H1 (cell line): ENCODE measurements at regions not wholly inside any gene's neighbourhood (a gene's known extent, or its start where the extent isn't known, plus 50 kb on each side); places are given as distances from the start of the nearest gene placed in this dataset.

Source experiments
- CTCF ChIA-PET: fragments of 300-600 bp; sonication (Branson Sonifier 250); formaldehyde crosslinking; loops from one replicate; lab custom pipeline; 2021; ENCODE audit not compliant: partially characterized antibody; lab: Charles Lee
- POLR2A ChIA-PET: fragments of 300-600 bp; sonication (Branson Sonifier 250); formaldehyde crosslinking; loops from one replicate; lab custom pipeline; 2021; ENCODE audit warnings: inconsistent platforms; ENCODE audit not compliant: partially characterized antibody; lab: Charles Lee
- DNase-seq, 2 experiments: peaks; one replicate each; pipeline versions ENCODE4 v3.0.0 to v3.0.0-alpha.2; 2010 to 2022; ENCODE audit warnings: low spot score in 2 of 2, low read depth in 1 of 2, mixed read lengths in 1 of 2
- FAIRE-seq: peaks from 2 replicates; lab custom pipeline; 2011; peaks lifted over from hg19 to GRCh38; lab: Jason Lieb, UNC
- H2AFZ ChIP-seq: 2 replicates; pipeline ENCODE4 v1.8.1; 2012; ENCODE audit warnings: low read length, inconsistent platforms
- H2AK5ac ChIP-seq: 2 replicates; pipeline ENCODE4 v1.6.1; 2013; ENCODE audit warnings: low read depth, low read length
- H2BK120ac ChIP-seq: replicated peaks from 2 replicates; pipeline ENCODE3; 2013; ENCODE audit warnings: low read depth, low read length, inconsistent platforms
- H2BK12ac ChIP-seq: 2 replicates; pipeline ENCODE4 v1.6.1; 2013; ENCODE audit warnings: low read depth, low read length
- H2BK15ac ChIP-seq: 2 replicates; pipeline ENCODE4 v1.6.1; 2013; ENCODE audit warnings: low read length
- H2BK20ac ChIP-seq: 2 replicates; pipeline ENCODE4 v1.6.1; 2013; ENCODE audit warnings: low read length
- H2BK5ac ChIP-seq: 2 replicates; pipeline ENCODE4 v1.6.1; 2013; ENCODE audit warnings: low read depth, low read length
- H3K14ac ChIP-seq: 2 replicates; pipeline ENCODE4 v1.6.1; 2013; ENCODE audit warnings: inconsistent platforms; ENCODE audit not compliant: insufficient read length
- H3K18ac ChIP-seq: 2 replicates; pipeline ENCODE4 v1.6.1; 2013; ENCODE audit warnings: low read length; ENCODE audit errors: extremely low read depth
- H3K23ac ChIP-seq: 2 replicates; pipeline ENCODE4 v1.6.1; 2013; ENCODE audit warnings: inconsistent platforms; ENCODE audit not compliant: insufficient read length
- H3K23me2 ChIP-seq: 2 replicates; pipeline ENCODE4 v1.6.1; 2013; ENCODE audit warnings: low read depth, low read length
- H3K27ac ChIP-seq: 2 replicates; pipeline ENCODE4 v1.6.1; 2011; ENCODE audit warnings: low read depth, low read length, inconsistent platforms
- H3K27me3 ChIP-seq, 4 experiments: replicated peaks in 1 of 4; 1 replicate in 1 of 4; 2 replicates in 3 of 4; pipeline versions ENCODE4 v1.6.1 to v1.8.1; 2011 to 2013; ENCODE audit warnings: low read length in 3 of 4, mild to moderate bottlenecking in 3 of 4, inconsistent platforms in 2 of 4, mixed read lengths in 2 of 4, moderate library complexity in 1 of 4; ENCODE audit not compliant: control insufficient read depth in 3 of 4, insufficient read depth in 3 of 4; ENCODE audit errors: extremely low read depth in 1 of 4
- H3K36me3 ChIP-seq, 4 experiments: 2 replicates each; pipeline versions ENCODE4 v1.6.1 to v1.8.1; 2011 to 2013; ENCODE audit warnings: mild to moderate bottlenecking in 4 of 4, low read length in 3 of 4, moderate library complexity in 2 of 4, control low read depth in 1 of 4, inconsistent platforms in 1 of 4; ENCODE audit not compliant: insufficient read depth in 4 of 4, control insufficient read depth in 2 of 4
- H3K4ac ChIP-seq: replicated peaks from 2 replicates; pipeline ENCODE3; 2013; ENCODE audit warnings: low read length, low read depth, mixed read lengths, inconsistent platforms; ENCODE audit not compliant: insufficient read length
- H3K4me1 ChIP-seq, 4 experiments: replicated peaks in 1 of 4; 1 replicate in 1 of 4; 2 replicates in 3 of 4; pipeline versions ENCODE4 v1.6.1 to v1.8.1; 2011 to 2013; ENCODE audit warnings: low read length in 3 of 4, inconsistent platforms in 2 of 4, mixed read lengths in 1 of 4; ENCODE audit not compliant: insufficient read depth in 4 of 4, control insufficient read depth in 3 of 4
- H3K4me2 ChIP-seq, 2 experiments: 2 replicates each; pipeline versions ENCODE4 v1.6.1 to v1.8.1; 2011 to 2013; ENCODE audit warnings: low read depth in 2 of 2, low read length in 2 of 2, control low read depth in 1 of 2, inconsistent platforms in 1 of 2, mild to moderate bottlenecking in 1 of 2; ENCODE audit not compliant: insufficient read depth in 1 of 2
- H3K4me3 ChIP-seq, 4 experiments: fragments of 200-600, 300-600 bp in 1 of 4; sonication (generic), shearing (Covaris generic), sonication (Bioruptor Twin) in 1 of 4; 2 replicates each; pipeline versions ENCODE4 v1.5.1 to v1.8.1; 2011 to 2016; ENCODE audit warnings: low read length in 4 of 4, low read depth in 3 of 4, control low read depth in 2 of 4, inconsistent platforms in 2 of 4, mild to moderate bottlenecking in 2 of 4, mixed read lengths in 1 of 4, moderate library complexity in 1 of 4; ENCODE audit not compliant: insufficient read depth in 2 of 4; ENCODE audit errors: extremely low read depth in 1 of 4
- H3K56ac ChIP-seq: replicated peaks from 2 replicates; pipeline ENCODE3; 2013; ENCODE audit warnings: low read depth, mild to moderate bottlenecking, mixed read lengths, low read length, inconsistent platforms; ENCODE audit not compliant: insufficient read length
- H3K79me1 ChIP-seq: 2 replicates; pipeline ENCODE4 v1.6.1; 2013; ENCODE audit warnings: low read depth, low read length, control low read depth
- H3K79me2 ChIP-seq, 2 experiments: 2 replicates each; pipeline versions ENCODE4 v1.6.1 to v1.8.1; 2012 to 2013; ENCODE audit warnings: low read length in 2 of 2, mild to moderate bottlenecking in 2 of 2, inconsistent platforms in 1 of 2; ENCODE audit not compliant: insufficient read depth in 2 of 2, control insufficient read depth in 1 of 2
- H3K9ac ChIP-seq, 4 experiments: replicated peaks in 1 of 4; 1 replicate in 1 of 4; 2 replicates in 3 of 4; pipeline versions ENCODE4 v1.6.1 to v1.8.1; 2011 to 2013; ENCODE audit warnings: low read depth in 3 of 4, low read length in 3 of 4, control low read depth in 2 of 4, mild to moderate bottlenecking in 2 of 4, moderate library complexity in 2 of 4, inconsistent platforms in 1 of 4; ENCODE audit errors: extremely low read depth in 1 of 4
- H3K9me3 ChIP-seq, 2 experiments: 2 replicates each; pipeline versions ENCODE4 v1.6.1 to v1.8.1; 2012 to 2013; ENCODE audit warnings: mild to moderate bottlenecking in 2 of 2, moderate library complexity in 2 of 2, control low read depth in 1 of 2, inconsistent platforms in 1 of 2, low read depth in 1 of 2, low read length in 1 of 2, mixed read lengths in 1 of 2; ENCODE audit not compliant: insufficient read depth in 2 of 2
- H4K20me1 ChIP-seq, 2 experiments: replicated peaks in 1 of 2; 2 replicates each; pipeline versions ENCODE3 to v1.8.1; 2011 to 2013; ENCODE audit warnings: inconsistent platforms in 2 of 2, low read length in 2 of 2, mild to moderate bottlenecking in 1 of 2; ENCODE audit not compliant: insufficient read depth in 2 of 2, control insufficient read depth in 1 of 2
- H4K5ac ChIP-seq: 2 replicates; pipeline ENCODE4 v1.6.1; 2013; ENCODE audit warnings: low read length, low read depth, mixed read lengths, inconsistent platforms; ENCODE audit not compliant: insufficient read length
- H4K8ac ChIP-seq: 2 replicates; pipeline ENCODE4 v1.8.0; 2013; ENCODE audit warnings: mild to moderate bottlenecking, moderate library complexity, low read length, inconsistent platforms; ENCODE audit not compliant: insufficient read depth; ENCODE audit errors: extremely low read depth
- H4K91ac ChIP-seq: replicated peaks from 2 replicates; pipeline ENCODE3; 2013; ENCODE audit warnings: low read length, mixed read lengths, inconsistent platforms; ENCODE audit not compliant: insufficient read length
- BCL11A ChIP-seq, 2 experiments: IDR thresholded peaks; one replicate each; pipeline ENCODE4 v1.6.1; 2011; ENCODE audit warnings: low read depth in 2 of 2, low read length in 2 of 2, mild to moderate bottlenecking in 2 of 2
- CBX8 ChIP-seq: fragments of 300-800, 300-1000 bp; sonication (generic); IDR thresholded peaks from 2 replicates; pipeline ENCODE4 v1.7.1; 2016; ENCODE audit warnings: low read depth, low read length, borderline replicate concordance
- CHD2 ChIP-seq: IDR thresholded peaks from 2 replicates; pipeline ENCODE4 v1.6.1; 2012; ENCODE audit warnings: low read length, improper control_type of control experiment
- EGR1 ChIP-seq: IDR thresholded peaks from 2 replicates; pipeline ENCODE4 v1.6.1; 2011; ENCODE audit warnings: low read depth, low read length, borderline replicate concordance
- GABPA ChIP-seq: IDR thresholded peaks from 2 replicates; pipeline ENCODE4 v1.6.1; 2011; ENCODE audit warnings: mild to moderate bottlenecking, low read length, moderate library complexity, borderline replicate concordance; ENCODE audit not compliant: insufficient read depth
- HDAC2 ChIP-seq, 2 experiments: fragments of 300-600 bp in 1 of 2; sonication (generic) in 1 of 2; IDR thresholded peaks; 2 replicates each; pipeline ENCODE4 v1.6.1; 2011 to 2012; ENCODE audit warnings: low read depth in 2 of 2, low read length in 2 of 2, mild to moderate bottlenecking in 2 of 2, moderate library complexity in 2 of 2, borderline replicate concordance in 1 of 2, inconsistent platforms in 1 of 2
- KDM1A ChIP-seq: fragments of 200-600, 300-600 bp; sonication (generic); IDR thresholded peaks from 2 replicates; pipeline ENCODE4 v1.7.1; 2016; ENCODE audit warnings: mild to moderate bottlenecking, low read length, borderline replicate concordance
- SIN3A ChIP-seq, 2 experiments: IDR thresholded peaks in 1 of 2; conservative IDR thresholded peaks in 1 of 2; 2 replicates each; pipeline ENCODE4 v1.6.1; 2011 to 2012; ENCODE audit warnings: low read length in 2 of 2, improper control_type of control experiment in 1 of 2, low read depth in 1 of 2, mild to moderate bottlenecking in 1 of 2
- TAF7 ChIP-seq: optimal IDR thresholded peaks from 2 replicates; pipeline ENCODE3; 2011; ENCODE audit warnings: low read depth, mild to moderate bottlenecking, inconsistent platforms, low read length, moderate library complexity, borderline replicate concordance
- WGBS, 2 experiments: shearing (Covaris generic) in 1 of 2; methylation state at CpG; one replicate each; pipeline versions ENCODE4 v1.1.6 to v1.1.7; 2013 to 2015; ENCODE audit warnings: low lambda C conversion rate in 2 of 2, mixed read lengths in 2 of 2, inconsistent platforms in 1 of 2, low coverage in 1 of 2, missing lambda C conversion rate in 1 of 2; ENCODE audit not compliant: insufficient replicate concordance in 2 of 2, insufficient coverage in 1 of 2, insufficient read length in 1 of 2; ENCODE audit errors: extremely low coverage in 1 of 2, missing lambda C conversion rate in 1 of 2; 5-methylcytosine and 5-hydroxymethylcytosine counted together

GRCh38 chr5:118290204-118290603, 698.1 kb downstream of the DTWD2 start:
- H2BK12ac ChIP-seq, result no peak overlapping the region
- no peak overlapping the region for H3K23ac ChIP-seq
- no peak for TF ChIP-seq EGR1
- TF ChIP-seq SIN3A (conservative IDR thresholded peaks at IDR 0.05 in 1 of 2, IDR thresholded peaks at IDR 0.05 in 1 of 2; ENCODE audit: low read depth in 1 of 2, low read length in 2 of 2), result no peak
- no peak for TF ChIP-seq HDAC2 (IDR thresholded peaks at IDR 0.05; ENCODE audit: borderline replicate concordance in 1 of 2, low read depth in 2 of 2, low read length in 2 of 2)
- TF ChIP-seq TAF7, result no peak
- TF ChIP-seq CHD2, result no peak
- TF ChIP-seq CBX8, result no peak
- no peak for TF ChIP-seq GABPA
- no peak for TF ChIP-seq KDM1A
- TF ChIP-seq BCL11A (IDR thresholded peaks at IDR 0.05; ENCODE audit: low read depth in 2 of 2, low read length in 2 of 2), result no peak
- TF ChIP-seq, all 59 proteins: peak for 0
- H3K4me1 ChIP-seq, result 0 out of 7 replicates have a peak, but pooled peaks cover 0 to 4% (median 0%) of the 10 kb centered on the region in 4 experiments
- H3K56ac ChIP-seq, result no peak overlapping the region
- DNase-seq (no peak), FAIRE-seq (no peak)
- no peak overlapping the region for H3K4ac ChIP-seq
- no peaks in the 10 kb centered on the region for H3K27me3 ChIP-seq
- H3K9me3 ChIP-seq, result no peaks in the 10 kb centered on the region
- H4K8ac ChIP-seq, result no peak overlapping the region
- H4K5ac ChIP-seq, result no peak overlapping the region
- CTCF ChIA-PET, result no interaction called here
- H3K4me3 ChIP-seq, result no peak overlapping the region
- H3K79me2 ChIP-seq, result no peaks in the 10 kb centered on the region
- no peak overlapping the region for H3K27ac ChIP-seq
- H2BK15ac ChIP-seq, result no peak overlapping the region
- no peaks in the 10 kb centered on the region for H3K36me3 ChIP-seq
- no peaks in the 10 kb centered on the region for H4K20me1 ChIP-seq
- no peak overlapping the region for H3K9ac ChIP-seq
- H2AK5ac ChIP-seq, result no peak overlapping the region
- no peaks in the 10 kb centered on the region for H3K23me2 ChIP-seq
- H3K18ac ChIP-seq, result no peak overlapping the region
- H2AFZ ChIP-seq, result no peak overlapping the region
- POLR2A ChIA-PET, result no interaction called here
- no peak overlapping the region for H2BK5ac ChIP-seq
- H2BK120ac ChIP-seq, result no peak overlapping the region
- no peak overlapping the region for H3K14ac ChIP-seq
- H3K79me1 ChIP-seq, result no peaks in the 10 kb centered on the region
- no peak overlapping the region for H2BK20ac ChIP-seq
- WGBS, 2 experiments, result 95% methylated on average over 1 of the region's 1 CpG; no CpG with 5 or more reads in 1 of the 2 experiments
- no peak overlapping the region for H4K91ac ChIP-seq
- H3K4me2 ChIP-seq, result no peak overlapping the region
